OCI-LY3 (cell line): ENCODE measurements at regions not wholly inside any gene's neighbourhood (a gene's known extent, or its start where the extent isn't known, plus 50 kb on each side); places are given as distances from the start of the nearest gene placed in this dataset.

Experiments used
- H2AFZ ChIP-seq: fragments of 200-600, 300-600 bp; shearing (Covaris generic); 2 replicates; pipeline ENCODE4 v1.6.0; 2014; ENCODE audit warnings: antibody characterized with exemption, low read depth, low read length
- H3K27ac ChIP-seq: fragments of 200-600, 300-600 bp; sonication (generic); 2 replicates; pipeline ENCODE4 v1.5.1; 2014; ENCODE audit warnings: mild to moderate bottlenecking, low read length, moderate library complexity, mixed read lengths
- H3K27me3 ChIP-seq: fragments of 200-600, 300-600 bp; sonication (generic); 2 replicates; pipeline ENCODE4 v1.6.1; 2014; ENCODE audit warnings: low read depth, low read length, mixed read lengths
- H3K36me3 ChIP-seq: fragments of 200-600, 300-600 bp; sonication (generic); replicated peaks from 2 replicates; pipeline ENCODE3; 2014; ENCODE audit warnings: low read depth, low read length, mixed read lengths
- H3K4me1 ChIP-seq: fragments of 300-600, 200-600 bp; sonication (generic); 2 replicates; pipeline ENCODE4 v1.6.1; 2014; ENCODE audit warnings: low read length, mixed read lengths
- H3K4me2 ChIP-seq: fragments of 200-600, 300-600 bp; sonication (generic); 2 replicates; pipeline ENCODE4 v1.6.1; 2014; ENCODE audit warnings: low read length, mixed read lengths
- H3K4me3 ChIP-seq: fragments of 300-600, 200-600 bp; sonication (generic); 2 replicates; pipeline ENCODE4 v1.5.1; 2014; ENCODE audit warnings: antibody characterized with exemption, mild to moderate bottlenecking, low read length, moderate library complexity
- H3K79me2 ChIP-seq: fragments of 300-600, 200-600 bp; shearing (Covaris generic); 2 replicates; pipeline ENCODE4 v1.6.1; 2014; ENCODE audit warnings: mild to moderate bottlenecking, low read length, mixed read lengths
- H3K9ac ChIP-seq: fragments of 300-600, 200-600 bp; shearing (Covaris generic); 2 replicates; pipeline ENCODE4 v1.6.0; 2014; ENCODE audit warnings: mild to moderate bottlenecking, low read length, moderate library complexity
- H3K9me3 ChIP-seq: fragments of 200-600, 300-600 bp; shearing (Covaris generic); 2 replicates; pipeline ENCODE4 v1.6.1; 2014; ENCODE audit warnings: low read length, mixed read lengths; ENCODE audit not compliant: insufficient read depth
- H4K20me1 ChIP-seq: fragments of 200-600, 300-600 bp; sonication (generic); 2 replicates; pipeline ENCODE4 v1.6.1; 2016; ENCODE audit warnings: low read length, mixed read lengths; ENCODE audit not compliant: insufficient read depth
- EZH2phosphoT487 ChIP-seq: fragments of 200-600 bp; shearing (Covaris generic); IDR thresholded peaks from 2 replicates; pipeline ENCODE4 v1.6.1; 2018; ENCODE audit warnings: antibody characterized with exemption, mixed run types, low read depth
- TF ChIP-seq, protein P1 (sequence below): fragments of 200-600, 300-600 bp; sonication (generic); IDR thresholded peaks from 2 replicates; pipeline ENCODE4 v1.5.1; 2014; ENCODE audit warnings: antibody characterized with exemption, low read length, low read depth

DNA sequence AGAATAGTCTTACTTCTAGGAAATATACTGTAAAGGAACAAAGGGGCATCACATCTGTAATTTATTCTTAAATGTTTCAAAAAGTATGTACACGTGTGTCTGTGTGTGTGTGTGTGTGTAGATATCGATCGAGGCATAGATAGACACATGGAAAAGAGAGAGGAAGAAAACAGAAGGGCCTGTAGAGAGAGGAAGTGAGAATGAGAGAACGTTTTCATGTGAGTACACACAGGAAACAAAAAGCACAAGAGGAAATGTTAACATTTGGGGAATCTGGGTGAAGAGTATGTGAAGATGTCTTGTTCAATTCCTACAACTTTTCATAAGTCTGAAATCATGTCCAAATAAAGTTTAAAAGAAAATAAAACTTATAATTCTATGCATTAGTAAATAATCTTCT is 286.5 kb upstream of the SORCS1 start:
- Histone ChIP-seq H3K79me2 (no peaks in the 10 kb centered on the region), H3K27ac (peak overlapping the region; percentile 89), H3K36me3 (peaks cover 9% of the 10 kb centered on the region), H3K9me3 (no peaks in the 10 kb centered on the region), H2AFZ (no peak overlapping the region), H3K4me3 (0 out of 2 replicates have a peak overlapping the region, but pooled peaks have one; percentile 3), H3K27me3 (no peaks in the 10 kb centered on the region), H3K9ac (peak overlapping the region; percentile 49; the same call in 1 of the 2 replicates), H3K4me2 (peak overlapping the region; percentile 42), H4K20me1 (no peaks in the 10 kb centered on the region), H3K4me1 (peaks cover 36% of the 10 kb centered on the region)
- TF ChIP-seq, protein P1, sequence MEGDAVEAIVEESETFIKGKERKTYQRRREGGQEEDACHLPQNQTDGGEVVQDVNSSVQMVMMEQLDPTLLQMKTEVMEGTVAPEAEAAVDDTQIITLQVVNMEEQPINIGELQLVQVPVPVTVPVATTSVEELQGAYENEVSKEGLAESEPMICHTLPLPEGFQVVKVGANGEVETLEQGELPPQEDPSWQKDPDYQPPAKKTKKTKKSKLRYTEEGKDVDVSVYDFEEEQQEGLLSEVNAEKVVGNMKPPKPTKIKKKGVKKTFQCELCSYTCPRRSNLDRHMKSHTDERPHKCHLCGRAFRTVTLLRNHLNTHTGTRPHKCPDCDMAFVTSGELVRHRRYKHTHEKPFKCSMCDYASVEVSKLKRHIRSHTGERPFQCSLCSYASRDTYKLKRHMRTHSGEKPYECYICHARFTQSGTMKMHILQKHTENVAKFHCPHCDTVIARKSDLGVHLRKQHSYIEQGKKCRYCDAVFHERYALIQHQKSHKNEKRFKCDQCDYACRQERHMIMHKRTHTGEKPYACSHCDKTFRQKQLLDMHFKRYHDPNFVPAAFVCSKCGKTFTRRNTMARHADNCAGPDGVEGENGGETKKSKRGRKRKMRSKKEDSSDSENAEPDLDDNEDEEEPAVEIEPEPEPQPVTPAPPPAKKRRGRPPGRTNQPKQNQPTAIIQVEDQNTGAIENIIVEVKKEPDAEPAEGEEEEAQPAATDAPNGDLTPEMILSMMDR, result no peak
- TF ChIP-seq EZH2phosphoT487, result no peak

GRCh38 chr10:107450056-107450455 is 285.6 kb upstream of the SORCS1 start:
- Histone ChIP-seq H3K27me3 (no peaks in the 10 kb centered on the region), H4K20me1 (no peaks in the 10 kb centered on the region), H3K27ac (peak overlapping the region; percentile 89), H3K9ac (peak overlapping the region; percentile 49; the same call in 1 of the 2 replicates), H3K4me3 (0 out of 2 replicates have a peak overlapping the region, but pooled peaks have one; percentile 24), H3K79me2 (no peaks in the 10 kb centered on the region), H3K9me3 (no peaks in the 10 kb centered on the region), H3K36me3 (peaks cover 9% of the 10 kb centered on the region), H3K4me1 (peaks cover 38% of the 10 kb centered on the region), H2AFZ (no peak overlapping the region), H3K4me2 (peak overlapping the region; percentile 38)
- no peak for TF ChIP-seq EZH2phosphoT487
- TF ChIP-seq, protein P1, result no peak

DNA sequence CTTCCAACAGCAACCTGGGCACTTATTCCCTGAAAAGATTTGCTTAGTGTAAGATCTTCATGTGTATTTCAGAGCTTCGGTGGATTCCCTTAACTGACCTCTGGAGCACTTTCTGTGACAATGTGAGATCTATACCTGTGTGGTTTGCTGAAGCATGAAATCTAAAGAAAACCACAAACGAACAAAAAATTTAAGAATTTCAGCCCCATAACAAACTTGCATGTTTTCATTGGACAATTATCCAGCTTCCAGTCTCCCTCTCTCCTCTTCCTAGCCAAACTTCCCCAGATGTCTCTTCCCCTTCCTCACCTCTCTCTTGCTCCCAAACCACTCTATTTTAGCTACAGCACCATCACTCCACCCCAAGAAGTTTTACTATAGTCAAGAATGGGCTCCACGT is 279.9 kb upstream of the SORCS1 start:
- H3K36me3 ChIP-seq, result peaks cover 13% of the 10 kb centered on the region
- H3K4me3 ChIP-seq, result peak overlapping the region; percentile 23; the same call in 1 of the 2 replicates
- peak overlapping the region; percentile 99 for H3K27ac ChIP-seq
- no peak overlapping the region for H2AFZ ChIP-seq
- no peaks in the 10 kb centered on the region for H3K27me3 ChIP-seq
- no peaks in the 10 kb centered on the region; the same call in 1 of the 2 replicates for H3K79me2 ChIP-seq
- H3K9me3 ChIP-seq, result no peaks in the 10 kb centered on the region
- no peak for TF ChIP-seq EZH2phosphoT487
- TF ChIP-seq, protein P1, result no peak
- H3K4me2 ChIP-seq, result peak overlapping the region; percentile 87
- peaks cover 56% of the 10 kb centered on the region for H3K4me1 ChIP-seq
- no peaks in the 10 kb centered on the region for H4K20me1 ChIP-seq
- peak overlapping the region; percentile 92 for H3K9ac ChIP-seq

DNA sequence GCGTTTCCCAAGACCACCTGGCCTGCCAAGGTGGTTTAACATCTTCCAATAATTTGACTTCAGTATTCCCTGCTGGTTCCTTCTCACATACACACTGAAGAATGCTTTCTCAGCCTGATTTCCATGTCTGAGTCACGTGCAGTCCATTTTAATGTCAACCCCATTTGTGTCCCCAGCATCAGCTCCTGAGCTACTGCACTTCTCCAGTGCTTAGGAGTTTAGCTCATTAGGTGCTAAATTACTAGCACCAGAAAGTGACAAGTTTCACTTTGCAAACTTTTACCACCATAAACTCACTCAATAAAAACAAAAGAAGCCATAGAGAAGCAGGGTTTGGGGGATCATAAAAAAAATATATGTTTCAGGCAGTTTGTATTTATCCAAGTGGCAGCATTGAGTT is 279.3 kb upstream of the SORCS1 start:
- Histone ChIP-seq H4K20me1 (no peaks in the 10 kb centered on the region), H3K4me2 (peak overlapping the region; percentile 87), H3K27me3 (no peaks in the 10 kb centered on the region), H2AFZ (no peak overlapping the region), H3K79me2 (no peaks in the 10 kb centered on the region; the same call in 1 of the 2 replicates), H3K4me3 (0 out of 2 replicates have a peak overlapping the region, but pooled peaks have one; percentile 0), H3K27ac (peak overlapping the region; percentile 99), H3K9ac (peak overlapping the region; percentile 92), H3K36me3 (peaks cover 13% of the 10 kb centered on the region), H3K9me3 (no peaks in the 10 kb centered on the region), H3K4me1 (peaks cover 54% of the 10 kb centered on the region)
- TF ChIP-seq EZH2phosphoT487, result no peak
- TF ChIP-seq, protein P1, result no peak
